ENCODE measurements at regions not wholly inside any gene's neighbourhood (a gene's known extent, or its start where the extent isn't known, plus 50 kb on each side); places are given as distances from the start of the nearest gene placed in this dataset.
A peak's percentile ranks its signal among the peaks of the same experiment; 100 is the strongest.

- peak; percentile 80 for TF ChIP-seq ZNF142 (CRISPR knock-in tag; IDR thresholded peaks at IDR 0.05)
- TF ChIP-seq ZFP82 (CRISPR knock-in tag; IDR thresholded peaks at IDR 0.05; ENCODE audit: borderline replicate concordance) = peak; percentile 76; the same call in 1 of the 2 replicates
- peak; percentile 43; the same call in 1 of the 2 replicates for TF ChIP-seq NRL (CRISPR knock-in tag; IDR thresholded peaks at IDR 0.05; ENCODE audit: borderline replicate concordance)
- no peak for TF ChIP-seq ZNF850 (CRISPR knock-in tag; conservative IDR thresholded peaks at IDR 0.05)
- no peak for TF ChIP-seq HNF4A (CRISPR knock-in tag; IDR thresholded peaks at IDR 0.05)
- no peak for TF ChIP-seq KDM1A (CRISPR knock-in tag; IDR thresholded peaks at IDR 0.05)
- TF ChIP-seq PRDM15 (CRISPR knock-in tag; IDR thresholded peaks at IDR 0.05) = peak; percentile 41; the same call in 1 of the 2 replicates
- peak; percentile 67; the same call in 1 of the 2 replicates for TF ChIP-seq KDM3A (CRISPR knock-in tag; IDR thresholded peaks at IDR 0.05; ENCODE audit: low read depth)
- no peak for TF ChIP-seq ZNF7 (CRISPR knock-in tag; IDR thresholded peaks at IDR 0.05)
- TF ChIP-seq NFRKB (IDR thresholded peaks at IDR 0.05) = no peak
- TF ChIP-seq ZMYM3 (CRISPR knock-in tag; IDR thresholded peaks at IDR 0.05) = no peak
- peak; percentile 77 for TF ChIP-seq CBFB (CRISPR knock-in tag; IDR thresholded peaks at IDR 0.05)
- TF ChIP-seq ZNF530 (CRISPR knock-in tag; IDR thresholded peaks at IDR 0.05; ENCODE audit: low read depth) = no peak
- no peak for TF ChIP-seq THAP8 (CRISPR knock-in tag; IDR thresholded peaks at IDR 0.05; ENCODE audit: borderline replicate concordance)
- TF ChIP-seq SP5 (CRISPR knock-in tag; IDR thresholded peaks at IDR 0.05; ENCODE audit: borderline replicate concordance, low read depth) = peak; percentile 35; the same call in 1 of the 2 replicates
- TF ChIP-seq POLR2AphosphoS2 (IDR thresholded peaks at IDR 0.05; ENCODE audit: low read depth, low read length) = no peak
- no peak for TF ChIP-seq ELF4 (CRISPR knock-in tag; IDR thresholded peaks at IDR 0.05; ENCODE audit: borderline replicate concordance)
- no peak for TF ChIP-seq ZNF737 (CRISPR knock-in tag; IDR thresholded peaks at IDR 0.05; ENCODE audit: borderline replicate concordance)
- peak; percentile 83; the same call in 1 of the 2 replicates for TF ChIP-seq KAT7 (CRISPR knock-in tag; IDR thresholded peaks at IDR 0.05; ENCODE audit: borderline replicate concordance)
- no peak; the same call in 1 of the 2 replicates for TF ChIP-seq ZNF629 (CRISPR knock-in tag; conservative IDR thresholded peaks at IDR 0.05)
Observed at GRCh38 chr7:149624419-149625339, 127.1 kb upstream of the ZNF746 start (continued).

All from HepG2 (cell line).